GM21367 (cell line): ENCODE measurements at regions not wholly inside any gene's neighbourhood (a gene's known extent, or its start where the extent isn't known, plus 50 kb on each side); places are given as distances from the start of the nearest gene placed in this dataset.
"Not testable (repeated sequence)": the region's sequence is repeated elsewhere in the genome, so short reads cannot be mapped to it uniquely, and the experiment has no call there.

ENCODE experiments used
- ATAC-seq: cut with Tn5 transposase; IDR thresholded peaks from one replicate; pipeline ENCODE4 v1.9.1; 2021; ENCODE audit not compliant: unreplicated experiment

DNA sequence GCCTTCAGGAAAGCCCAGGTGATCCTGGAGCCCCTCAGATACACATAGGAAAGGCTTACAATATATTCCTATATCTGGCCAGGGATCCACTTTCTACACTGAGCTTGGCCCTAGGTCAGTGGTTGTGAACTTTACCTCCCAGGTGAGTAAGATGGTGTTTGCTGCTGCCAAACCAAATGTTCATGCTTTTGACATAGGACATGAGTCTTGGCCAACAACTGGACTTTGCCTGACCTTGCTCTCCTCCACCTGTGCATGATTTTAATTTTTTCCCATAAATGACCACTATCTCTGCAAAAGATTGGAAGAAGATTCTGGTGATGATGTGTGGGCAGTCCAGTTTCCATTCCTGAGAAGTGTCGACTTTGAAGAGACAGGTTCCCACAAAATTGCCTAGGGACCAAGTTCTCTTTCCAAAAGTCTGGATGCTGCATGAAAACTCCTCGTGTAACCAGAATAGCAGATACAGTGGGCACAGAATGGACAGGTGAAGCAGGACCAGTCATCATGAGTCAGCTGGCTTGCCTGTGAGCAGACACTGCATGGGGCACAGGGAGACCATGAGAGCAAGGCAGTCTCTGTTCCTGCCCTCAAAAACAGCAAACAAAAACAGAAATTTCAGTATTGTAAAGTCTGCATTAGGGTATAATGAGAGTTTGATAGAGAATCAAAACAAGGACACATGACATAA lies 226.4 kb upstream of the MON1B start:
- no peak for ATAC-seq

DNA sequence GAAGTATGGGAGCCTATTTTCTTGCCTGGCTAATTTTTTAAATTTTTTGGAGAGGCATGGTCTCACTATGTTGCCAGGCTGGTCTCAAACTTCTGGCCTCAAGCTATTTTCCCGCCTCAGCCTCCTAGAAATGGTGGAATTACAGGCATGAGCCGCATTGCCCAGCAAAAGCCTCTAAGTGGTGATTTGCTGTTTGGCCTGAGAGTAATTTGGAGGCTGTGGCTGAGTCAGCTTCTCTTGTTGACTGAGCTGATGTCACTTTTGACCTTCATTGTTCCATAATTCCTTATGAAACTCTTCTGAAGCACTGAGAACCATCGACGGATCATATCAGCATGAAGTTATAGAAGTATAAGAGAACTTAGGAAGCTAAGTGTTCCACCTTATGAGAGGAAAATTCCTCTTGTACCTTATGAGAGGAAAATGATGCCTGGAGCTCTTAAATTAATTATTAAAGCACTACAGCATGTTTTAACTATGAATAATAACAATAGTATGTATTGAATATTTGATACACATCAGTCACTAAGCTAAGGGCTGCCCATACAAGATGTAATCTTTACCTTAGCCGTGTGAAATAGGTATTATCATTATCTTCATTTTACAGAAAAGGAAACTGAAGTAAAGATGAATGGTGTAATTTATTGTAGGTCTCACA lies 220.8 kb upstream of the MON1B start:
- ATAC-seq, result no peak

DNA sequence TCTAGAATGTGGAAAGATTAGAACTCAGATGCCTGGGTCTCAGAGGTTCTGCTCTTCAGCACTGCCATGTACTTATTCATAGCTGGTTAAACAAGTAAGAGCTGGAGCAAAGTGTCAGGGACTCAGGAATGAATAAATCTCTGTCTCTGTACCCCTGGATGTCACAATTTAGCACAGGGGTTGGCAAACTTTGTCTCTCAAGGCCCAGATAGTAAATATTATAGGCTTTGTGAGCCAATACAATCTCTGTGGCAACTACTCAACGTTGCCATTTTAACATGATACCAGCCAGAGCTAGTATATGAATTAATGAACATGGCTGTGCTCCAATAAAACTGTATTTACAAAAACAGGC lies 220.3 kb upstream of the MON1B start:
- no peak for ATAC-seq

DNA sequence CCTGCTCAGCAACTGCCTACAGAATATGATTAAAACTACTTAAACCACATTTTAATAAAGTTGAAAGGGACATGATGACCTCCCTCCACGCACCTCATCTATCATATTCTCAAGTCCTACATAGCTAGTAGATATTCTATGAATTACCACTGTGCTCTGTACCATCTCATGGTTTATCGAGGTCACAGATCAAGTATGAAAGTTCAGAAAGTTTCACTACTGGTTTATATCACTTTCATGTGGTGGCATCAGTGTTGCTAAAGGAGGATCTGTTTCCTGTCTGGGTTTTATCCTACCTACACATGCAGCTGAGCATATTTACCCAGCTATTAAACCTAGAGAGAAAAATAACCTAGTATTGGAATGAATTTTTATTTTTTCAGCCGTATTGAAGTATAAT lies 214.9 kb upstream of the MON1B start:
- ATAC-seq, result peak; percentile 92

DNA sequence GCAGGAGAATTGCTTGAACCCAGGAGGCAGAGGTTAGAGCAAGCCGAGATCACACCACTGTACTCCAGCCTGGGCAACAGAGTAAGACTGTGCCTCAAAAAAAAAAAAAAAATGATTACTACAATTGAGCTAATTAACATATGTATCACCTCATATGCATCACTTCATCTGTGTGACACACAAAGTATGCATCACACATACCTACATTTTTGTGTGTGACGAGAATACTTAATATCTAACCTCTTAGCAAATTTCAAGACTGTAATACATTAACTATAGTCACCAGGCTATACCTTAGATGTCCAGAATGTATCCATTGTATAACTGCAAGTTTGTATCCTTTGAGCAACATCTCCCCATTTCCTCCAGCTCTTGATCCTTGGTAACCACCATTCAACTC lies 214.2 kb upstream of the MON1B start:
- no peak for ATAC-seq

DNA sequence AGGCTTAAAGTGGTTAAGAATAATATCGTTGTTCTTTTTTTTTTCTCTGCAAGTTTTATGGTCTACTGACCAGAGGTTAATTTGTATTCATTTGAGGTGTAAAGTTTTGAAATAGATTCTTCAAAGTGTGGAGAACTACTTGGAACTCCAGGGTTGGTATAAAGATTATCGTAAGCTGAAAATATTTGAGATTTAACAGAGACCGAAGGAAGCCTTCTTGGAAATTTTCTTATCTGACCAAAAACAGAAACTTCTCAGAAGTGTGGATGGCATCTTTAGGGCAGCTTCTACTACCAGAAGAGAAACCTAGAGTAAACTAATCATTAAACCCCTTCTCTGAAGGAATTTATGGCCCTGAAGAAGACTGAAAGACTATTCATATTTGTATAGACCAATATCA lies 206.8 kb upstream of the MON1B start:
- ATAC-seq, result no peak

DNA sequence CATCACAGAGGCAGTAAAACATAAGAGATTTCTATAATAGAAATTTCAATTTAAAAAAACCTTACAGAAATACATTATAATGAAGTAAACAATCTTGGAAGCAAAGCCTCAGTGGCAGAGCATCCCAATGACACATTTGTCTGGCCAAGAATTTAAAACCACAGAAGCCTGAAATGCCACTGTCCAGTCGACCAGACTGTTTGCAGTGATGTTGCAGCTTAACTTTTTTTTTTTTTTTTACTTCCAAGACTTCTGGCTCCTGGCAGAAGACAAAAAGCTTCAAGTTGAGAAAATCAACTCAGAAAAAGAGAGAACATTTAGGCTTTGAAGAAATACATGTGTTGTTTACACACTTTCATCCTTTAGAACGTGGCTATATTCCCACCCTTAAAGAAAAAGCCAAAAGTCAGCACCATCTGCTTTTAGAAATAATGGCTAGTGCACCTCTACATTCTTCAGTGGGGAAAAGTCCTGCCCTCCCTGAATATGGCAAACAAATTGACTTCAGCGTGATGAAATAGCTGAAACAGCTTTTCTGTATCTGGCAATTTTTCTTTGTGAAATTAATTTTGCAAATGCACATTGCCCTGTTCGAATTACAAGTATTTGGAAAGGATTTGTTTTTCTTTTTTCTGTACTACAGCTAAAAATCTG lies 205.5 kb upstream of the MON1B start:
- no peak for ATAC-seq

DNA sequence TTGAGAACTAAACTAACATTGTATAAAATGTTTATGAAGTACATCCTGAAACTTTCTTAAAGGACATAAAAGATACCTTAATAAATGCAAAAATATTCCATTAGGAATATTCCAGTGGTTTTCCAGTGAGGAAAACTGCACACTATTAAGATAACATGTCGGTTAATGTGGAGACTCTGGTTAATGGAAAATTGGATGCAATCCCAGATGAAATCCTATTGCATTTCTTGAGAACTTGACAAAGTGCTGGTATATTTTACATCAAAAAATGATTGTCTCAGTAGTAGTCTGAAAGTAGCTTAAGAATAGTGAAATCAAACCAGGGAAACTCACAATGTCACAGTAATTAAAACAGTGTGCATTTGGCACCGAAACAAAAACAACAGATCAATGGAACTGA lies 202.5 kb upstream of the MON1B start:
- no peak for ATAC-seq

DNA sequence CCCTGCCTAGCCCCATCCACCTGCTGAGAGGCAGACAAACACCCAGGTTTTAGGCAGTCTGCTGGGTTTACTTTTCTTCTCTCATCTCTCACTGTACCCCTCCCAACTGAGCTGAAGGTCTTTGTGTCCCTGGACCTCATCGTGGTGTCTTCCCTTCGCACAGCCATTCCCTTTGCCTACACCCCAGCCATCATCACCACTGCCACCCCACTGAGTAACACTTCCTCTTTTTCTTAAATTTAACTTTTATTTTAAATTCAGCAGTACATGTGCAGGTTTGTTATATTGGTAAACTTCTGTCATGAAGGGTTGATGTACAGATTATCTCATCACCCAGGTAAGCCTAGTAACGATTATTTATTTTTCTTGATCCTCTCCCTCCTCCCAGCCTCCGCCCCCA lies 188.3 kb upstream of the MON1B start:
- no peak for ATAC-seq

DNA sequence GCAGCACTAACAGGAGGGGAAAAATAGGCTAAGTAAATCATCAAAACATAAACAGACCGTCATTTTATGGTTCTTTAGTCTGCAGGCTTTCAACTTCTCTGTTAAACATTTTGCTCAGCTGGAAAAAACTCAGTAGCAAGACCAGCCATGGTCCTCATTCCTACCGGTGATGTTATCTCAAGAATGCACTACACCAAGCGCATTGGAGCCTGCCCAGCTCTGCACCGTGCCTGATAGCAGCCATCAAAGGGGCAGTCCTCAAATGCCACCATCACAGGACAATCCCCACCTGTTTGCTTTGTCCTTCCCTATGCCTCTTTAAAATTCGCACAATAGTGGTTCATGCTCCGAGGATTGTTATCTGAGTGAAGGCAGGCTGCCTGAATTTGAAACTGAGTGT lies 181.5 kb upstream of the MON1B start:
- no peak for ATAC-seq

DNA sequence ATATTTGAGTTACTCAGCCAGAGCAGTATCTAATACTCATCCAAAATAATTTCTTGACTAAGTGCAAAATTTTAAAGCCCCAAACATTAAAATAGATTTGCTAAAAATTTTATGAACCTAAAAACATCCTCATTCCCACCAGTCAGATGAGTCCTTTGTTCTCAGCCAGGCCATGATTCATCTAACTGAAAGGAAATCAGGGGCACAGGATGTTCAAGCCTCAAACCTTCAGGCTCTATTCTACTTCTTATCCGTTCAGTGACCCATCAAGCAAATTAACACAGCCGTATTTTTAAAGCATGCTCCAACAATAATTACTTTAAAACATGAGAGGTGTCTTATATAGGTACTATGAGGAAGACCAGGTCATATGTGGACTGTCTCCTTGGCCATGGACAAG lies 176.5 kb upstream of the MON1B start:
- ATAC-seq, result no peak

DNA sequence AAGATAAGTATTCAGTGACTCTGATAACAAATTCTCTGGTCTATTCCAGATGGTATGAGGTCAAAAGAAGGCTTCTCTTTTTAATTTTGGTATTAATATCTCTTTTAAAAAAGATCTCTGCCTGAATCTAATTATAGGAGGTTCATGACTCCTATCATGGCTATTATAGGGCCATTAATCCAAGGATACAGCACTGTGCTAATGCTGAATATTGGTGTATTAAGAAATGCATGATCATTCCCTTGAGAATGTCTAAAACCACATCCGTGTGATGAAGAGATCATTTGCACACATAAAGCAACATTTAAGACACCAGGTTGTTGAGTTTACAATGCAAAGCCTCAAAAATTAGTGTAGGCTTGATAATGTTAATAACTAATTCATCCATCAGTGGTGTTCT lies 160.4 kb upstream of the MON1B start:
- ATAC-seq, result no peak

DNA sequence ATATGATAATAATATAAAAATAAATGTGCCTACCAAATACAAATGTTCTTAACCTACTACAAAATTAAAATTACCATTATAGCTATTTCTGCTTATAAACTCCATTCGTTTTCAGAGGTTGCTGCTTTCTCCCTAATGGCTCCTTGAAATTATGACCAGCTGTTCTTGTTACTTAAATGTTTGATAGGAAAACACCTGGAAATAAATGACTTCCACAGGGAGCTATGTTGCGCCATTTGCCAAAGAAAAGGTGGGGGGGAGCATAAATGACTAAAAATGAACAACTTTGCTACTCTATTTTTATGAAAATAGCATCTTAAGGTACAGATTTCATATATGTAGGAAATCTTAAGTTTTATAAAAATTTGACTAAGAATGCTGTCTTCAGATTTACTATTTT lies 157.5 kb upstream of the MON1B start:
- ATAC-seq, result no peak

DNA sequence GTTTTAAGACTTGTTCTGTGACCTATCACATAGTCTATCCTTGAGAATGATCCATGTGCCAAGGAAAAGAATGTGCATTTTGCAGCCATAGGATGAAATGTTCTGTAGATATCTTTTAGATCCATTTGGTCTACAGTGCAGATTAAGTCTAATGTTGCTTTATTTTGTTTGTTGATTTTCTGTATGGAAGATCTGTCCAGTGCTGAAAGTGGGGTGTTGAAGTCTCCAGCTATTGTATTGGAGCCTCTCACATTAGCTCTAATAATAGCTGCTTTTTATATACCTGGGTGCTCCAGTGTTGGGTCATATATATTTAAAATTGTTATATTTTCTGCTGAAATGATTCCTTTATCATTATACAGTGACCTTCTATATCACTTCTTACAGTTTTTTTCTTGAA lies 155.6 kb upstream of the MON1B start:
- no peak for ATAC-seq

DNA sequence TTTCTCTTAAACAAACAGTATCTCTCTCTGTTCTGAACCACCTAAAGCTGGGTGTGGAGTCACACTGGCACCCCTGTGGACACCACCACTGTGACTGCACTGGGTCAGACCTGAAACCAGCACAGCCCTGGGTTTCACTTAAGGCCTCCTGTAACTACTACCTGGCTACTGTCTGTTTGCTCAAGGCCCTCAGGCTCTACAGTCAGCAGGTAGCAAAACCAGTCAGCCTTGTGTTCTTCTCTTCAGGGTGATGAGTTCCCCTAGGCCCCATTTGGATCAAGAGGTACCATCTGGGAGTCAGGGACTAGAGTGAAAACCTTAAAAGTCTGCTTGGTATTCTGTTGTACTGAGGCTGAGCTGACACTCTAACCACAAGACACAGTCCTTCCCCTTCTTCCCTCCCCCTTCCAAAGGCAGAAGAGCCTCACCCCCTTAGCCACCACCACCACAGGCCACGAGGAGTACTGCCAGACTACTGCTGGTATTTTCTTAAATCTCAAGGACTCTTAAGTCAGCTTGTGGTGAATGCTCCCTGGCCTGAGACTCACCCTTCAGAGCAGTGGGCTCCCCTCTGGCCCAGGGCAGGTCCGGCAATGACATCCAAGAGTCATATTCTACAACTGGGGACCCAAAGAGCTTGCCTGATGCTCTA lies 153.2 kb upstream of the MON1B start:
- ATAC-seq, result no peak

DNA sequence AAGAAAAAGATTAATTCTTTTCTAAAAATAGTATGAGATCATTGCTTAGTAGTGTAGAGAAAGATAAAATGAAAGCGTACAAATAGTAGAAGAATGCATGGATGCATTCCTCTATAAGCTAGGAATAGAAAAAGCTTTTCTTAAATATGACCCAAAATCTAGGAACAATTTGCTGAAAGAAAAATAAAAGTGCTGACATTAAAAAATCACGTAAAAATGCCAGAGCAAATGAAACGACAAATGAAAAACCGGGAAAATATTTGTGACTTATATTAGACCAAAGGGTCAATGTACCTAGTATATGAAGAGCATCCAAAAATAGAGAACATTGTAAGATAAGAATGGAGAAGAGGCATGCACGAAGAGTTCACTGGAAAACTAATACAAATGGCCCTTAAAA lies 149.5 kb upstream of the MON1B start:
- ATAC-seq, result no peak

DNA sequence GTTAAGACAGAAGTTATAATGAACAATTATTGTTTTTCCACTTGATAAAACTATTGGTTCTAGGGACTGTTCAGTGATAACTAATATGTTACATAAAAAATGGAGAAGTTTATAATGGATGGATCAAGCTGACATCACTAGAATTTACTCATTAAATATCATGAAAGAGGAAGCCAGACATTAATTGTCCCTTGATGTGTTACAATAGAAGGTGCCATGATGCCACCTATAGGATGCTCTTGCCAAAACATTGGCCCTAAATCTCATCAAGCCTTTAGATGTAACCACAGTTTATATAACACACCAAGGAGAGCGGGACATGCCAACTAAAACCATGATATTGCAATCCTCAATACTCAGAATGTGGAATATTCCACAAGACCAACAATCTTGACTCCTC lies 147.9 kb upstream of the MON1B start:
- ATAC-seq, result no peak

DNA sequence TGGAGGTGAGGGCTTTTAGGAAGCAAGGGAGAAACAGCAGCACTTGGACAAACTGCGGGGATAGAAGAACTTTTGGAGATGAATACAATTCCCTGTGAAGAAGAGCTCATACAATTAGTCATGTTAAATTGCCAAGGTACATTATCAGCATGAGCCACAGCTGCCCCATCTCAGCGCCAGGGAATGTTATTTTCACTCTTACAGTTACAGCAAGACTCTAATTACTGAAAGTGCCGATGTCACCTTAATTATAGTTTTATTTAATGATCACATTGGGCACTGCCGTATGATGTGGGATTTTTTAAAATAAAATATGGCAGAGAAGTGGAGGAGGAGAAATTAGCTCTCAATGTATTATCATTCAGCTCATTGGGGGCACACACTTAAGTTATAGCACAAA lies 144.8 kb upstream of the MON1B start:
- ATAC-seq, result no peak

DNA sequence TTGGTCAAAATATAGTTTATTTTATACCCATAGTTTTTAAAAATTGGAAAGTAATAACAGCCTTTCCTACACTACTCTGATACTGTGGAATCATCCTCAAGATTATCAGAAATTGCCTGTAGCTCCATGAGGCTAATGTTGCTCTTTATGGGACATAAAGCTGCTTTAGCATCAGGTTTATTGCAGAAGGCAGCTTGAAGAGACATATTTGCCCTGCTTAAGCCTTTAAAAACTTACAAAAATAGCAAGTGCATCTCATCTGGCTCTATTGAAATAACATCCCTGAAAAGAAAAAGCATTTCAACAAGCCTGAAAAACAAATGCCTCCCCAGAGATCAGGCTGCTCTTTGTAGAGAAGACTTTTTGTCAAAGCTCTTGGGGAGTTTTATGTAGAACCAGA lies 142.9 kb upstream of the MON1B start:
- ATAC-seq, result no peak

DNA sequence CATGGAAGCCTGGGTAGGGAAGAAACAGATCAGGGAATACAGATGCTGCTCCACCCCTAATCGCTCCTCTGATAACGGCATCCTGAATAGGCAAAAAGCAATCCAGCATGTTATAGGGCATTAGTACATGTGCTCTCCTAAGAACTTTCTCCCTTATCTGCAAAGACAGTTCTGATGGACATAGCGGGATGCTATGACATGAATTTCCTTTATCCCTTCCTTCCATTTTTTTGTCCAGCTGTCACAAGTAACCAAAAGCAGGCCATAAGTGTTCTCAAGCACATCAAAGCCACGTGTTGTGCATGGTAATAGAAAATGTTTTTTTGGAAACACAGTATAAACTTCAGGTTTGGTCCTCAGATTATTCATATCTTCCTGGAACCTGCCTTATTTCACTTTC lies 141.4 kb upstream of the MON1B start:
- ATAC-seq, result no peak

DNA sequence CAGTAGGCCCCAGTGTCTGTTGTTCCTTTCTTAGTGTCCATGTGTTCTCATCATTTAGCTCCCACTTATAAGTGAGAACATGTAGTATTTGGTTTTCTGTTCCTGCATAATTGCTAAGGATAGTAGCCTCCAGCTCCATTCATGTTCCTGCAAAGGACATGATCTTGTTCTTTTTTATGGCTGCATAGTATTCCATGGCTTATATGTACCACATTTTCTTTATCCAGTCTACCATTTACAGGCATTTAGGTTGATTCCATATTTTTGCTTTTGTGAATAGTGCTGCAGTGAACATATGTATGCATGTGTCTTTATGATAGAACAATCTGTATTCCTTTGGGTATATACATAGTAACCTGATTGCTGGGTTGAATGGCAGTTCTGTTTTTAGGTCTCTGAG lies 134.4 kb upstream of the MON1B start:
- ATAC-seq, result not testable (repeated sequence)

DNA sequence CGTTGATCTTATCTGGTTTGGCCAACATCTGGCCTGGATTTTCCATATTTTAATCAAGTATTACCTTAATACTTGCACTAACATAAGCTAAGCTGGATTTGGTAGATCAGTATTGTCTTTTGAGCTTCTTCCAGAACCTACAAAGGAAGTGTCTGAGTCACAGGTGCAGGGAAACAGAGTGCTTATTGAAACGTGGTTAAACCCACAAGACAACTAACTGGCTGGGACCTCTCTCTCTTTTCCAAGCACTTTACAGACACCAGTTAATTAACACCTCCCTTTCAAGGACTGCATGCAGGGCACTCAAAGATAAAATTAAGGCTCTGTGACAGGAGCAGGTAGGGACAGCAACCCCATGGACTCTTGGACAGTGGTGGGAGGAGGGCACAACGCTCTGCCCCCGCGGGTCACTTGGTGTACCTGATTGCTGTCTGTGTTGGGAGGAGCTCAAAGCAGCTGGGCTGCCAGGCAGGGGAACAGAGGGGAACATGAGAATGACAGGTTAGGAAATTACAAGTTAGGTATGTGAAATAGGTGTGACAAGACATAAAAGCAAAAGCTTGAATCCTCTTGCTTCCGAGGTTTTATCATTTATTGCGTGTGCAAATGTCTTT lies 133.7 kb upstream of the MON1B start:
- ATAC-seq, result no peak
